ENCODE measurements at regions not wholly inside any gene's neighbourhood (a gene's known extent, or its start where the extent isn't known, plus 50 kb on each side); places are given as distances from the start of the nearest gene placed in this dataset.

- no peak overlapping the region for H3K4me2 ChIP-seq (replicated peaks; ENCODE audit: extremely low read depth, low read length, poor library complexity, severe bottlenecking)
- peaks cover 0 to 5% of the 10 kb centered on the region in 2 donors for H3K4me1 ChIP-seq (ENCODE audit: control insufficient read depth in 1 of 2, insufficient read depth in 2 of 2, low read length in 2 of 2)
- no peak overlapping the region for H3K4me3 Mint-ChIP-seq
- no peaks in the 10 kb centered on the region for H3K79me2 ChIP-seq (ENCODE audit: insufficient read depth, low read length)
- no peaks in the 10 kb centered on the region for H3K27me3 ChIP-seq (ENCODE audit: control insufficient read depth in 2 of 2, insufficient read depth in 2 of 2, low read length in 2 of 2)
- intact Hi-C loops (cut with micrococcal nuclease): no loop called here
- no peaks in the 10 kb centered on the region for H3K36me3 Mint-ChIP-seq
- peak overlapping the region; percentile 68 for H2AFZ ChIP-seq (ENCODE audit: insufficient read depth, low read depth, low read length, poor library complexity, severe bottlenecking)
- H4K20me1 ChIP-seq (ENCODE audit: insufficient read depth, low read length): no peaks in the 10 kb centered on the region
- H3K4me1 Mint-ChIP-seq: peaks cover 9% of the 10 kb centered on the region
- no peak overlapping the region for H3K27ac Mint-ChIP-seq
- no peak overlapping the region for H3K4me3 ChIP-seq (replicated peaks in 1 of 3; ENCODE audit: low read depth in 2 of 3, low read length in 3 of 3)
- WGBS (ENCODE audit: insufficient coverage): no CpG with 5 or more reads among the region's 3 CpGs
- no peak for DNase-seq
- no peaks in the 10 kb centered on the region for H3K9me3 ChIP-seq (replicated peaks in 1 of 2; ENCODE audit: control insufficient read depth in 1 of 2, insufficient read depth in 1 of 2, low read length in 2 of 2)
- H3K27me3 Mint-ChIP-seq (ENCODE audit: low read depth in 3 of 3): peaks cover 0 to 3% (median 0%) of the 10 kb centered on the region in 3 donors
- H3K27ac ChIP-seq (ENCODE audit: low read depth in 1 of 2, low read length in 2 of 2): no peak overlapping the region
- H3K9me3 Mint-ChIP-seq: no peaks in the 10 kb centered on the region
- no peak overlapping the region for H3K9ac ChIP-seq (ENCODE audit: insufficient read depth, low read length, poor library complexity, severe bottlenecking)
- TF ChIP-seq CTCF (IDR thresholded peaks at IDR 0.05): peak; percentile 26
- no peaks in the 10 kb centered on the region for H3K36me3 ChIP-seq (replicated peaks in 1 of 2; ENCODE audit: control insufficient read depth in 1 of 2, insufficient read depth in 2 of 2, low read length in 2 of 2)
Measured at GRCh38 chr10:29858702-29859267, 200.6 kb downstream of the JCAD start.

GRCh38 chr10:29857843-29858701 is 201.3 kb downstream of the JCAD start:
- DNase-seq: peak; percentile 3 to 56 (median 30)
- H3K9me3 Mint-ChIP-seq: no peaks in the 10 kb centered on the region
- H3K9me3 ChIP-seq (replicated peaks in 1 of 2; ENCODE audit: control insufficient read depth in 1 of 2, insufficient read depth in 1 of 2, low read length in 2 of 2): no peaks in the 10 kb centered on the region

More at GRCh38 chr10:29857843-29858701, 201.3 kb downstream of the JCAD start:
- H3K9ac ChIP-seq (ENCODE audit: insufficient read depth, low read length, poor library complexity, severe bottlenecking): no peak overlapping the region
- peaks cover 9% of the 10 kb centered on the region for H3K4me1 Mint-ChIP-seq
- peaks cover 0 to 3% (median 0%) of the 10 kb centered on the region in 3 donors for H3K27me3 Mint-ChIP-seq (ENCODE audit: low read depth in 3 of 3)
- no peaks in the 10 kb centered on the region for H3K79me2 ChIP-seq (ENCODE audit: insufficient read depth, low read length)
- peaks cover 0 to 5% of the 10 kb centered on the region in 2 donors for H3K4me1 ChIP-seq (ENCODE audit: control insufficient read depth in 1 of 2, insufficient read depth in 2 of 2, low read length in 2 of 2)
- H3K27ac Mint-ChIP-seq: no peak overlapping the region
- H3K4me3 Mint-ChIP-seq: peak overlapping the region in 1 of 2 donors; percentile 50
- 23% methylated on average over 8 of the region's 11 CpGs for WGBS (ENCODE audit: insufficient coverage)
- no peaks in the 10 kb centered on the region for H4K20me1 ChIP-seq (ENCODE audit: insufficient read depth, low read length)
- intact Hi-C loops (cut with micrococcal nuclease): no loop called here
- H2AFZ ChIP-seq (ENCODE audit: insufficient read depth, low read depth, low read length, poor library complexity, severe bottlenecking): peak overlapping the region; percentile 68
- no peak overlapping the region for H3K27ac ChIP-seq (ENCODE audit: low read depth in 1 of 2, low read length in 2 of 2)
- H3K27me3 ChIP-seq (ENCODE audit: control insufficient read depth in 2 of 2, insufficient read depth in 2 of 2, low read length in 2 of 2): no peaks in the 10 kb centered on the region
- no peaks in the 10 kb centered on the region for H3K36me3 ChIP-seq (replicated peaks in 1 of 2; ENCODE audit: control insufficient read depth in 1 of 2, insufficient read depth in 2 of 2, low read length in 2 of 2)
- no peak overlapping the region for H3K4me3 ChIP-seq (replicated peaks in 1 of 3; ENCODE audit: low read depth in 2 of 3, low read length in 3 of 3)
- peak; percentile 64 for TF ChIP-seq CTCF (IDR thresholded peaks at IDR 0.05)
- no peak overlapping the region for H3K4me2 ChIP-seq (replicated peaks; ENCODE audit: extremely low read depth, low read length, poor library complexity, severe bottlenecking)
- no peaks in the 10 kb centered on the region for H3K36me3 Mint-ChIP-seq

All from CD14-positive monocyte (primary cell).